Astrocyte (in vitro differentiated cells and primary cell): ENCODE measurements at regions not wholly inside any gene's neighbourhood (a gene's known extent, or its start where the extent isn't known, plus 50 kb on each side); places are given as distances from the start of the nearest gene placed in this dataset.

Experiments used
- EZH2 ChIP-seq: IDR thresholded peaks from 2 replicates; pipeline ENCODE4 v1.6.1; 2012; ENCODE audit warnings: mild to moderate bottlenecking, low read length, inconsistent platforms; ENCODE audit not compliant: insufficient read depth
- TF ChIP-seq, protein P1 (sequence below): IDR thresholded peaks from 2 replicates; pipeline ENCODE4 v1.5.1; 2011; ENCODE audit warnings: low read depth, mild to moderate bottlenecking, inconsistent platforms, low read length, moderate library complexity; ENCODE audit not compliant: insufficient read depth

GRCh38 chr15:95758851-95759250 is 571.6 kb upstream of the NR2F2 start:
- TF ChIP-seq, protein P1, sequence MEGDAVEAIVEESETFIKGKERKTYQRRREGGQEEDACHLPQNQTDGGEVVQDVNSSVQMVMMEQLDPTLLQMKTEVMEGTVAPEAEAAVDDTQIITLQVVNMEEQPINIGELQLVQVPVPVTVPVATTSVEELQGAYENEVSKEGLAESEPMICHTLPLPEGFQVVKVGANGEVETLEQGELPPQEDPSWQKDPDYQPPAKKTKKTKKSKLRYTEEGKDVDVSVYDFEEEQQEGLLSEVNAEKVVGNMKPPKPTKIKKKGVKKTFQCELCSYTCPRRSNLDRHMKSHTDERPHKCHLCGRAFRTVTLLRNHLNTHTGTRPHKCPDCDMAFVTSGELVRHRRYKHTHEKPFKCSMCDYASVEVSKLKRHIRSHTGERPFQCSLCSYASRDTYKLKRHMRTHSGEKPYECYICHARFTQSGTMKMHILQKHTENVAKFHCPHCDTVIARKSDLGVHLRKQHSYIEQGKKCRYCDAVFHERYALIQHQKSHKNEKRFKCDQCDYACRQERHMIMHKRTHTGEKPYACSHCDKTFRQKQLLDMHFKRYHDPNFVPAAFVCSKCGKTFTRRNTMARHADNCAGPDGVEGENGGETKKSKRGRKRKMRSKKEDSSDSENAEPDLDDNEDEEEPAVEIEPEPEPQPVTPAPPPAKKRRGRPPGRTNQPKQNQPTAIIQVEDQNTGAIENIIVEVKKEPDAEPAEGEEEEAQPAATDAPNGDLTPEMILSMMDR, result no peak
- TF ChIP-seq EZH2, result no peak
